DMS 273 treated with DMSO at 0.1 percent for 48 hours (cell line): ENCODE measurements at regions not wholly inside any gene's neighbourhood (a gene's known extent, or its start where the extent isn't known, plus 50 kb on each side); places are given as distances from the start of the nearest gene placed in this dataset.
"Not testable (repeated sequence)": the region's sequence is repeated elsewhere in the genome, so short reads cannot be mapped to it uniquely, and the experiment has no call there.

Experiments used
- DNase-seq: peaks from one replicate; lab custom pipeline; 2025; lab: John Stamatoyannopoulos, UW

- DNase-seq: no peak
Measured at GRCh38 chr1:73854527-73854926, 343.4 kb downstream of the LRRIQ3 start.

- DNase-seq: no peak
Measured at GRCh38 chr1:73842436-73842835, 355.5 kb downstream of the LRRIQ3 start.

- no peak for DNase-seq
Measured at GRCh38 chr1:73839922-73840321, 358.1 kb downstream of the LRRIQ3 start.

- peak; percentile 50 for DNase-seq
Measured at GRCh38 chr1:73832276-73833181, 365.4 kb downstream of the LRRIQ3 start.

GRCh38 chr1:73827283-73827682 is 370.7 kb downstream of the LRRIQ3 start:
- DNase-seq: not testable (repeated sequence)

- no peak for DNase-seq
Measured at GRCh38 chr1:73824065-73824464, 373.9 kb downstream of the LRRIQ3 start.

GRCh38 chr1:73821520-73821919 is 376.5 kb downstream of the LRRIQ3 start:
- DNase-seq: no peak

- no peak for DNase-seq
Measured at GRCh38 chr1:73820843-73821242, 377.1 kb downstream of the LRRIQ3 start.

GRCh38 chr1:73813716-73814115 is 384.3 kb downstream of the LRRIQ3 start:
- DNase-seq: peak; percentile 49

GRCh38 chr1:73813236-73813635 is 384.7 kb downstream of the LRRIQ3 start:
- peak; percentile 44 for DNase-seq

- DNase-seq: no peak
Measured at GRCh38 chr1:73811798-73812197, 386.2 kb downstream of the LRRIQ3 start.

- DNase-seq: no peak
Measured at GRCh38 chr1:73804935-73805334, 393.0 kb downstream of the LRRIQ3 start.

GRCh38 chr1:73803380-73803779 is 394.6 kb downstream of the LRRIQ3 start:
- DNase-seq: no peak

- DNase-seq: no peak
Measured at GRCh38 chr1:73801912-73802429, 396.0 kb downstream of the LRRIQ3 start.

GRCh38 chr1:73800376-73800775 is 397.6 kb downstream of the LRRIQ3 start:
- no peak for DNase-seq

GRCh38 chr1:73789965-73790364 is 408.0 kb downstream of the LRRIQ3 start:
- no peak for DNase-seq

- DNase-seq: no peak
Measured at GRCh38 chr1:73784026-73784425, 413.9 kb downstream of the LRRIQ3 start.

- DNase-seq: no peak
Measured at GRCh38 chr1:73783352-73783751, 414.6 kb downstream of the LRRIQ3 start.

GRCh38 chr1:73782901-73783300 is 415.1 kb downstream of the LRRIQ3 start:
- DNase-seq: no peak

GRCh38 chr1:73781251-73781650 is 416.7 kb downstream of the LRRIQ3 start:
- no peak for DNase-seq

- DNase-seq: no peak
Measured at GRCh38 chr1:73778471-73778870, 419.5 kb downstream of the LRRIQ3 start.

- DNase-seq: no peak
Measured at GRCh38 chr1:73775896-73776295, 422.1 kb downstream of the LRRIQ3 start.

- no peak for DNase-seq
Measured at GRCh38 chr1:73772941-73773340, 425.0 kb downstream of the LRRIQ3 start.

GRCh38 chr1:73771396-73771795 is 426.6 kb downstream of the LRRIQ3 start:
- no peak for DNase-seq
